Smooth muscle cell (in vitro differentiated cells): ENCODE measurements at regions not wholly inside any gene's neighbourhood (a gene's known extent, or its start where the extent isn't known, plus 50 kb on each side); places are given as distances from the start of the nearest gene placed in this dataset.
A peak's percentile ranks its signal among the peaks of the same experiment; 100 is the strongest.

ENCODE experiments used
- DNase-seq: peaks from one replicate; lab custom pipeline; 2025; ENCODE audit not compliant: unreplicated experiment; lab: John Stamatoyannopoulos, UW
- H2AFZ ChIP-seq: fragments of 200-600 bp; sonication (generic); 2 replicates; pipeline ENCODE4 v1.6.0; 2016; ENCODE audit warnings: antibody characterized with exemption, low read depth, mild to moderate bottlenecking
- H3F3A ChIP-seq: fragments of 200-600 bp; sonication (generic); 2 replicates; pipeline ENCODE4 v1.6.0; 2017; ENCODE audit warnings: antibody characterized with exemption, low read depth
- H3K27ac ChIP-seq: fragments of 200-600 bp; sonication (generic); 2 replicates; pipeline ENCODE4 v1.5.1; 2016; ENCODE audit warnings: low read depth, mild to moderate bottlenecking
- H3K27me3 ChIP-seq: fragments of 200-600 bp; sonication (generic); 2 replicates; pipeline ENCODE4 v1.6.1; 2016; ENCODE audit warnings: low read depth, mild to moderate bottlenecking
- H3K36me3 ChIP-seq: fragments of 200-600 bp; sonication (generic); 2 replicates; pipeline ENCODE4 v1.5.1; 2016; ENCODE audit warnings: low read depth
- H3K4me1 ChIP-seq: fragments of 200-600 bp; sonication (generic); 2 replicates; pipeline ENCODE4 v1.5.1; 2016; ENCODE audit warnings: low read depth
- H3K4me2 ChIP-seq: fragments of 200-600 bp; sonication (generic); 2 replicates; pipeline ENCODE4 v1.6.0; 2016; ENCODE audit warnings: mild to moderate bottlenecking
- H3K4me3 ChIP-seq: fragments of 200-600 bp; sonication (generic); 2 replicates; pipeline ENCODE4 v1.5.1; 2016; ENCODE audit warnings: mild to moderate bottlenecking
- H3K79me2 ChIP-seq: fragments of 200-600 bp; sonication (generic); 2 replicates; pipeline ENCODE4 v1.6.0; 2016; ENCODE audit warnings: low read depth, mild to moderate bottlenecking
- H3K9ac ChIP-seq: fragments of 200-600 bp; sonication (generic); 2 replicates; pipeline ENCODE4 v1.6.0; 2016; ENCODE audit warnings: low read depth
- H3K9me3 ChIP-seq: fragments of 200-600 bp; sonication (generic); replicated peaks from 2 replicates; pipeline ENCODE4 v1.5.1; 2016; ENCODE audit warnings: low read depth
- H4K20me1 ChIP-seq: fragments of 200-600 bp; sonication (generic); 2 replicates; pipeline ENCODE4 v1.6.0; 2016; ENCODE audit warnings: low read depth
- WGBS: methylation state at CpG from one replicate; pipeline ENCODE4 v1.1.7; 2016; ENCODE audit warnings: low lambda C conversion rate; 5-methylcytosine and 5-hydroxymethylcytosine counted together
- TF ChIP-seq, protein P1 (sequence below): fragments of 200-600 bp; sonication (generic); IDR thresholded peaks from 2 replicates; pipeline ENCODE4 v1.5.1; 2017; ENCODE audit warnings: borderline replicate concordance, mild to moderate bottlenecking, antibody characterized with exemption; ENCODE audit not compliant: insufficient read depth, poor library complexity, severe bottlenecking

DNA sequence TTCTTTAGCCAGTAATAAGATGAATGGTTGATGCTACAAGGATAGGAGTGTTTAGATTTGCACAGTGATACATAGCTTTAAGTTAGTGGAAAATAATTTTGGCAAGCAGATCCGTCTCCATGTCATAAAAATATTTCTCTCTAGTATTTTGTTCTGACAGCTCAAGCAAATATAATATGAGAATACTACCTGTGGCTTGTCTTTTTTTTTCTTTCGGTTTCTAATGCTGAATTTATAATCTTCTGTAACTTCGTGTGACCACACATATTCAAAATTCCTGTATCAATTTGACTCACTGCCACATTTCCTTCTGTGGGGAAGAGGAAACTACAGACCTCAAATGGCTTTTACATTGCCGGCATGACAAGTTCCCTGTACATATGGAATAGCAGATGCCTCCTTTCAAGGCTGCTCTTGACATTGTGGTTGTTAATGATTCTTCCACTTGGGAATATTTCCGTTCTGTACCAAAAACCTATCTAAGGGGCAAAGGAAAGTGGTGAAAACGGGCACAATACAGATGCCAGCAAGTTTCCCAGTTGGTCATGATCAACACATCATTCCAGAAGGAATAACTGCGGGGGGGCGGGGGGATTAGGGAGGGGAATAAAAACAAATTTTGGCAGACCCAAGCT, 103.6 kb upstream of the CCDC91 start:
- peaks cover 3% of the 10 kb centered on the region for H3F3A ChIP-seq
- H3K9me3 ChIP-seq = no peaks in the 10 kb centered on the region
- H2AFZ ChIP-seq = no peak overlapping the region
- H3K27ac ChIP-seq = no peak overlapping the region
- WGBS = 83% methylated on average over 8 of the region's 8 CpGs
- H3K27me3 ChIP-seq = no peaks in the 10 kb centered on the region
- no peak overlapping the region for H3K4me2 ChIP-seq
- H3K9ac ChIP-seq = no peak overlapping the region
- no peak for DNase-seq
- no peaks in the 10 kb centered on the region for H4K20me1 ChIP-seq
- H3K4me3 ChIP-seq = no peak overlapping the region
- peaks cover 15% of the 10 kb centered on the region for H3K4me1 ChIP-seq
- no peaks in the 10 kb centered on the region for H3K36me3 ChIP-seq
- no peaks in the 10 kb centered on the region for H3K79me2 ChIP-seq
- TF ChIP-seq, protein P1, sequence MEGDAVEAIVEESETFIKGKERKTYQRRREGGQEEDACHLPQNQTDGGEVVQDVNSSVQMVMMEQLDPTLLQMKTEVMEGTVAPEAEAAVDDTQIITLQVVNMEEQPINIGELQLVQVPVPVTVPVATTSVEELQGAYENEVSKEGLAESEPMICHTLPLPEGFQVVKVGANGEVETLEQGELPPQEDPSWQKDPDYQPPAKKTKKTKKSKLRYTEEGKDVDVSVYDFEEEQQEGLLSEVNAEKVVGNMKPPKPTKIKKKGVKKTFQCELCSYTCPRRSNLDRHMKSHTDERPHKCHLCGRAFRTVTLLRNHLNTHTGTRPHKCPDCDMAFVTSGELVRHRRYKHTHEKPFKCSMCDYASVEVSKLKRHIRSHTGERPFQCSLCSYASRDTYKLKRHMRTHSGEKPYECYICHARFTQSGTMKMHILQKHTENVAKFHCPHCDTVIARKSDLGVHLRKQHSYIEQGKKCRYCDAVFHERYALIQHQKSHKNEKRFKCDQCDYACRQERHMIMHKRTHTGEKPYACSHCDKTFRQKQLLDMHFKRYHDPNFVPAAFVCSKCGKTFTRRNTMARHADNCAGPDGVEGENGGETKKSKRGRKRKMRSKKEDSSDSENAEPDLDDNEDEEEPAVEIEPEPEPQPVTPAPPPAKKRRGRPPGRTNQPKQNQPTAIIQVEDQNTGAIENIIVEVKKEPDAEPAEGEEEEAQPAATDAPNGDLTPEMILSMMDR = no peak

DNA sequence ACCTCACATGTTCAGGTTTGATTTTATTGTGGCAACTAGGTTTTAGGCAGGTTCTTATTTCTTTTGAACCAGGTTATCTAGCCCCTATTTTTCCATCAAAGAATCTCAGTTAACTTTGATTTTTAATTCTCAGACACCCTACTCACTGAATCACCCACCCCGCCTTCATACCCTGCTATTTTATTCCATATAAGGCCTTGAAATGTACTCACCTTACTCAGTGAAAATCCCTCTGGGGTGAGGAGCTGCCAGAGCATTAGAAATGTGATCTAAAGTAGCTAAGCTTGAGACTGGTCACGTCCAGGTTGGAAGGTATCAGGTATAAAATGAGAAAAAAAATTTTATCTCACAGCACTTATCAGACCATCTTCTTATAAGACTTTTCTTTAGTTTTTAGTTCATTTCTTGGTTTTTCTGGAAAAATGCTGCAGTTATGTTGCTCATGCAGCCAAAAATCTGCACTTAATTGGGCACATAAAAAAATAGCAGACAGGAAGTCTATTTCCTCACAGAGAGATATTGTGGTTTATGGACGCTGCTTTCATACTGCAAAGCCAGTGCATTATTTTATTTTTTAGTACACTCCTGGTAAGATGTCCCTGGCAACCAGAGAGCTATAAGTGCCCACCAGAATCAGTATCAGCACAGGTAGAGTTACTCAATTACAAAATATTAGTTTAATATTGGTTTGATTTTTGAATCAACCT, 101.5 kb upstream of the CCDC91 start:
- H3K27me3 ChIP-seq = no peaks in the 10 kb centered on the region
- H3K4me3 ChIP-seq = no peak overlapping the region
- H3K27ac ChIP-seq = peak overlapping the region; percentile 54
- TF ChIP-seq, protein P1 = no peak
- no peak for DNase-seq
- H4K20me1 ChIP-seq = no peaks in the 10 kb centered on the region
- H3K9me3 ChIP-seq = no peaks in the 10 kb centered on the region
- no peak overlapping the region for H3K9ac ChIP-seq
- no peaks in the 10 kb centered on the region for H3K36me3 ChIP-seq
- WGBS = 55% methylated on average over 3 of the region's 3 CpGs
- no peaks in the 10 kb centered on the region for H3K79me2 ChIP-seq
- H3K4me1 ChIP-seq = peaks cover 15% of the 10 kb centered on the region
- H3F3A ChIP-seq = peaks cover 3% of the 10 kb centered on the region
- no peak overlapping the region for H2AFZ ChIP-seq
- peak overlapping the region; percentile 74 for H3K4me2 ChIP-seq

DNA sequence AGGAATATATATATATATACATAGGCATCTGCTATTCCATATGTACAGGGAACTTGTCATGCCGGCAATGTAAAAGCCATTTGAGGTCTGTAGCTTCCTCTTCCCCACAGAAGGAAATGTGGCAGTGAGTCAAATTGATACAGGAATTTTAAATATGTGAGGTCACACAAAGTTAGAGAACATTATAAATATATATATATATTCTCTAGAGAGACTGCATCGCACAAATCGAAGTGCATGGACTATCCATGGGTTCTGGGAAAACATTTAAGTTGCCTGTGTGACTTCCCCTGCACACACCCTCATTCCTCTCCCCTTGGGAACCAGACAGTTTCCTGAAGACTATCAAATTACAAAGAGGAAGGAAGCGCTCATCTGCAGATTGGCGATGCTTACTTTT, 100.9 kb upstream of the CCDC91 start:
- Histone ChIP-seq H3F3A (peaks cover 3% of the 10 kb centered on the region), H3K36me3 (no peaks in the 10 kb centered on the region), H3K4me3 (no peak overlapping the region), H2AFZ (peak overlapping the region; percentile 90), H3K4me1 (peaks cover 15% of the 10 kb centered on the region), H3K4me2 (peak overlapping the region; percentile 74), H4K20me1 (no peaks in the 10 kb centered on the region), H3K9ac (no peak overlapping the region), H3K9me3 (no peaks in the 10 kb centered on the region), H3K27me3 (no peaks in the 10 kb centered on the region), H3K27ac (peak overlapping the region; percentile 54), H3K79me2 (no peaks in the 10 kb centered on the region)
- DNase-seq = no peak
- 41% methylated on average over 5 of the region's 5 CpGs for WGBS
- TF ChIP-seq, protein P1 = no peak

DNA sequence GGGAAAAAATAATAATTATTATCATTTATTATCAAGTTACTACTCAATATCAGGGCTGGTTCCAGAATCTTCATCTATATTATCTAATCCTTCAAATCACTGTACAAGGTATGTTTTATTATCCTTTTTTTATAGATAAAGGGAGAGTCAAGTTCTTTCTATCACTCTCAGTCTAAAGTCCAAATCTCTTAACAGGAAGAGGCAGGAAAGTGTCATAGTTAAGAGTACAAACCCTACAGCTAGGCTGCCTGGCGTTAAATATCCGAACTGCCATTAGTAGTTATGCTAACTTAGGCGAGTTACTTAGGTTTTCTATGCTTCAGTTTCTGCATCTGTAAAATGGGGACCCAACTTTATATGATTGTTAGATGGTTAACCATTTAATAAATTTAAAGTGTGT, 99.4 kb upstream of the CCDC91 start:
- 89% methylated on average over 3 of the region's 3 CpGs for WGBS
- no peaks in the 10 kb centered on the region for H3K9me3 ChIP-seq
- no peak overlapping the region for H3K4me2 ChIP-seq
- no peaks in the 10 kb centered on the region for H3K79me2 ChIP-seq
- no peak overlapping the region for H3K4me3 ChIP-seq
- H2AFZ ChIP-seq = no peak overlapping the region
- peaks cover 15% of the 10 kb centered on the region for H3K4me1 ChIP-seq
- H3K9ac ChIP-seq = no peak overlapping the region
- H3K27ac ChIP-seq = no peak overlapping the region
- TF ChIP-seq, protein P1 = no peak
- no peak for DNase-seq
- H3K27me3 ChIP-seq = no peaks in the 10 kb centered on the region
- H3F3A ChIP-seq = peaks cover 3% of the 10 kb centered on the region
- no peaks in the 10 kb centered on the region for H3K36me3 ChIP-seq
- H4K20me1 ChIP-seq = no peaks in the 10 kb centered on the region
